ENCODE measurements at regions not wholly inside any gene's neighbourhood (a gene's known extent, or its start where the extent isn't known, plus 50 kb on each side); places are given as distances from the start of the nearest gene placed in this dataset.
"Not testable (repeated sequence)": the region's sequence is repeated elsewhere in the genome, so short reads cannot be mapped to it uniquely, and the experiment has no call there.

- DNase-seq: not testable (repeated sequence)
These were observed 84.8 kb upstream of the CMC1 start for GRCh38 chr3:28156599-28156998.

DNA sequence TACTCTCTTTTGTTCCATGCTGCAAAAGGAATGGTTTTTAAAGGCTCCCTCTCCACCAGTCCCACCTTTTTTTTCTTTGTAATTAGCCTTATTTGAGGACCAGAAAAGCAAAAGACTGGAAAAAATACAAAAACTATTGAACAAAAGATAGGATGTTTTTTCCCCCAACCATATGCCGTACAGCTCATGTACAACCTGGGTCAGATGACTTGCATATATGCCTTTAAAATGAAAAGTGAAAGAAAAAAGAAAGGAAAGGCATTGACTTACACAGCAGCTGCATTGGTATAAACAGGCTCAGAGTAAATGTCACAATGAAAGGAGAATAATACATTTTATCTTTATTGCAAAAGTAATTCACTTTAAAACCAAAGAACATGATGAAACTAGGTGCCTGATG lies 69.5 kb upstream of the CMC1 start:
- DNase-seq: no peak

DNA sequence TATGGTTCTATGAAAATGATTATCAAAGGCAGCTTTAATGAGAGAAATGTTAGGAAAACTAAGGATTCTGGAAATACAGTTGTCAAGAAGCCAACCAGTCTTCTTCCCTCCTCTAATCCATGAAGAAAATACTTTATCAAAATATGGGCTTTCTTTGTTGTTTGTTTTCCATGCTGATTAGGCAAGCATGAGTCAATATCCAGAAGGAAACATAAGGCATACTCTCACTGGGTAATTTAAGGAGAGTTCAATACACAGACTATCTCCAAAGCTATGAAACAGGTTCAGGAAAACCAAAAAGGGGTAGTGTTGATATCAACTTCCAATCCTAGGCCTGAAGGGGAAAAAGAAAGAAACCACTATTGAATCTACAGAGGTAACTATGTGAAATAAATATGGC lies 68.7 kb upstream of the CMC1 start:
- DNase-seq: no peak

DNA sequence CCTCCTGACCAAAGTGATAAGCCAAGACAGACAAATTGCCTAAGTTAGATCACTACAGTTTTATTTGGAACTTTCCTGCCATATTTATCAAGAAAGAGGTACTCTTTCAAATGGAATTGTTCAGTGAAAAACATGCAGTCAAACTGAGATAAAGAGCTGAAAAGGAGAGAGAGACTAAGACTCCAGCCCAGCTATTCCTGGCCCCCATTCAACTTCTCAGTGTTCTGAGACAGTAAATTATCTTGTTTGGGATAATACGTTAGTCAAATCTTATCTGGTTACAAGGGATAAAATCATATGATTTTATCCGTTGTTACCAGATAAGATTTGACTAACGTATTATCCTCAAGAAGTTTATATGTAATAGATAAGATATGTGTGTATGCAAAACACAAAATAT lies 67.6 kb upstream of the CMC1 start:
- no peak for DNase-seq

DNA sequence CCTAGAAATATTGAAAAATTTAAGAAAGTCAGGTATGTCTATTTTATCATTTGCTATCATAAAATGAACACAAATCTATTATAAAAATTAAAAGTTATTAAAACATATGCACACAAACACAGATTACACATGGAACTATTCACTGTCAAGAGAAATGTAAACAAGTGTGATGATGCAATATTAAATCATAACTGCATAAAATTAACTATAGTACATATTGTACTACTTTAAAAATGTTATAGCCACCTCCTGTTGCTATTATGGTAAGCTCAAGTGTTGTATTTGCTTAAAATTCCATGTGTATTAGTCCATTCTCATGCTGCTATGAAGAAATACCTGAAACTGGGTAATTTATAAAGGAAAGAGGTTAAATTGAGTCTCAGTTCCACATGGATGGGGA lies 54.7 kb upstream of the CMC1 start:
- no peak for DNase-seq

DNA sequence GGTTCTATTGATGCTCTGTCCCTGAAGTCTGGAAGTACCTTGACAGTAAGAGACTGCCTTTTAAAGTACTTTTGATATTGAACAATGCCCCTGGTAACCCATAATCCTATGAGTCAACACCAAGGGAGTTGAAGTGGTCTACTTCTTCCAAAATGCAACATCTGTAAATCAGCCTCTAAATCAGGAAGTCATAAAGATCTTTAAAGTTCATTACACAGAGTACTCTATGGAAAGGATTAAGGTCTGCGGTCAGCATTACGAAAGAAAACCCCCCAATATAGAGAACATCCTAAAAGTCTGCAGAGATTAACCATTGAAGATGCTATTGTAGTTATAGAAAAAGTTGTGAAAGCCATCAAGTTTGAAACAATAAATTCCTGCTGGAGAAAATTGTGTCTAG lies 52.7 kb upstream of the CMC1 start:
- no peak for DNase-seq

GRCh38 chr3:28191363-28191762 lies 50.1 kb upstream of the CMC1 start:
- no peak for DNase-seq

Measured in activated effector memory CD4-positive, alpha-beta T cell treated with anti-CD3 and anti-CD28 coated beads, Interleukin-2, amount 50 U/mL, for 16 hours (primary cell).